HepG2 (cell line): ENCODE measurements at regions not wholly inside any gene's neighbourhood (a gene's known extent, or its start where the extent isn't known, plus 50 kb on each side); places are given as distances from the start of the nearest gene placed in this dataset.

Source experiments
- BCL3 ChIP-seq: sonication (generic); formaldehyde crosslinking; IDR thresholded peaks from 2 replicates; pipeline ENCODE4 v1.5.1; 2020; ENCODE audit warnings: mild to moderate bottlenecking, missing genetic modification reagents, moderate library complexity
- FOXP1 ChIP-seq, 2 experiments: fragments of 450-650 bp in 1 of 2; IDR thresholded peaks; 2 replicates each; pipeline ENCODE4 v1.6.1; 2017 to 2018; ENCODE audit warnings: antibody characterized with exemption in 1 of 2
- ISX ChIP-seq: sonication (generic); formaldehyde crosslinking; conservative IDR thresholded peaks from 2 replicates; pipeline ENCODE4 v1.5.0; 2020; ENCODE audit warnings: missing genetic modification reagents
- NFATC3 ChIP-seq: sonication (generic); formaldehyde crosslinking; IDR thresholded peaks from 2 replicates; pipeline ENCODE4 v1.5.1; 2020; ENCODE audit warnings: mild to moderate bottlenecking, missing genetic modification reagents
- NFIC ChIP-seq: IDR thresholded peaks from 2 replicates; pipeline ENCODE4 v1.6.1; 2012; ENCODE audit warnings: mild to moderate bottlenecking, low read length, inconsistent platforms
- POLR2A ChIP-seq, 2 experiments: IDR thresholded peaks; 2 replicates each; pipeline ENCODE4 v1.6.1; 2011; ENCODE audit warnings: low read depth in 2 of 2, low read length in 2 of 2, mild to moderate bottlenecking in 1 of 2, moderate library complexity in 1 of 2; ENCODE audit not compliant: insufficient read depth in 1 of 2
- SMAD3 ChIP-seq: sonication (generic); formaldehyde crosslinking; IDR thresholded peaks from 2 replicates; pipeline ENCODE4 v1.4.0; 2020; ENCODE audit warnings: missing genetic modification reagents
- ZBTB1 ChIP-seq: sonication (generic); formaldehyde crosslinking; IDR thresholded peaks from 2 replicates; pipeline ENCODE4 v1.4.0; 2020; ENCODE audit warnings: missing genetic modification reagents, borderline replicate concordance
- ZNF274 ChIP-seq: sonication (generic); formaldehyde crosslinking; IDR thresholded peaks from 2 replicates; pipeline ENCODE4 v1.5.1; 2020; ENCODE audit warnings: mild to moderate bottlenecking, missing genetic modification reagents
- ZNF678 ChIP-seq: sonication (generic); formaldehyde crosslinking; IDR thresholded peaks from 2 replicates; pipeline ENCODE4 v1.4.0; 2020; ENCODE audit warnings: mild to moderate bottlenecking, missing genetic modification reagents
- TF ChIP-seq, protein P1 (sequence below): sonication (generic); formaldehyde crosslinking; IDR thresholded peaks from 2 replicates; pipeline ENCODE4 v1.5.0; 2020; ENCODE audit warnings: mild to moderate bottlenecking, missing genetic modification reagents, moderate library complexity
- TF ChIP-seq, protein P2 (sequence below): sonication (generic); formaldehyde crosslinking; IDR thresholded peaks from 2 replicates; pipeline ENCODE4 v1.8.1; 2023; ENCODE audit warnings: missing genetic modification reagents, inconsistent platforms, borderline replicate concordance
- TF ChIP-seq, protein P3 (sequence below): sonication (generic); formaldehyde crosslinking; IDR thresholded peaks from 2 replicates; pipeline ENCODE4 v1.4.0; 2020; ENCODE audit warnings: missing genetic modification reagents, borderline replicate concordance

DNA sequence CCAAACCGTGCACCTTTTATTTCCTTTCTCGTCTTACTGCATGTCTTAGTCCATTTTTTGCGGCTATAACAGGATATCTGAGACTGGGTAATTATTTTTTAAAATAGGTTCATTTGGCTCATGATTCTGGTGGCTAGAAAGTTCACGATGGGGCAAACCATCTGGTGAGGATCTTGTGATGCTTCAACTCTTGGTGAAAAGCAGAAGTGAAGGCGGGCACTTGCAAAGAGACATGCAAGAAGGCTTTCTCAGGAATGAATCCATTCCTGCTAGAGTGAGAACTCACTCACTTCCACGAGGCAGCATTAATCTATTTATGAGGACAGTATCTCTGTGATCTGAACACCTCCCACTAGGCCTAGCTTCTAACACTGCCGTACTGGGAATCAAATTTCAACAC, 327.1 kb upstream of the RBMS1 start:
- TF ChIP-seq NFIC: no peak
- no peak for TF ChIP-seq ZBTB1 (CRISPR knock-in tag)
- TF ChIP-seq BCL3 (CRISPR knock-in tag): no peak
- TF ChIP-seq ZNF274 (CRISPR knock-in tag): no peak
- no peak for TF ChIP-seq POLR2A (IDR thresholded peaks at IDR 0.05; ENCODE audit: insufficient read depth in 1 of 2, low read depth in 2 of 2, low read length in 2 of 2)
- TF ChIP-seq, protein P1, sequence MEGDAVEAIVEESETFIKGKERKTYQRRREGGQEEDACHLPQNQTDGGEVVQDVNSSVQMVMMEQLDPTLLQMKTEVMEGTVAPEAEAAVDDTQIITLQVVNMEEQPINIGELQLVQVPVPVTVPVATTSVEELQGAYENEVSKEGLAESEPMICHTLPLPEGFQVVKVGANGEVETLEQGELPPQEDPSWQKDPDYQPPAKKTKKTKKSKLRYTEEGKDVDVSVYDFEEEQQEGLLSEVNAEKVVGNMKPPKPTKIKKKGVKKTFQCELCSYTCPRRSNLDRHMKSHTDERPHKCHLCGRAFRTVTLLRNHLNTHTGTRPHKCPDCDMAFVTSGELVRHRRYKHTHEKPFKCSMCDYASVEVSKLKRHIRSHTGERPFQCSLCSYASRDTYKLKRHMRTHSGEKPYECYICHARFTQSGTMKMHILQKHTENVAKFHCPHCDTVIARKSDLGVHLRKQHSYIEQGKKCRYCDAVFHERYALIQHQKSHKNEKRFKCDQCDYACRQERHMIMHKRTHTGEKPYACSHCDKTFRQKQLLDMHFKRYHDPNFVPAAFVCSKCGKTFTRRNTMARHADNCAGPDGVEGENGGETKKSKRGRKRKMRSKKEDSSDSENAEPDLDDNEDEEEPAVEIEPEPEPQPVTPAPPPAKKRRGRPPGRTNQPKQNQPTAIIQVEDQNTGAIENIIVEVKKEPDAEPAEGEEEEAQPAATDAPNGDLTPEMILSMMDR (CRISPR knock-in tag): no peak
- TF ChIP-seq SMAD3 (CRISPR knock-in tag): no peak
- no peak for TF ChIP-seq FOXP1 (IDR thresholded peaks at IDR 0.05)
- no peak for TF ChIP-seq FOXP1 (CRISPR knock-in tag; IDR thresholded peaks at IDR 0.05)
- TF ChIP-seq, protein P2, sequence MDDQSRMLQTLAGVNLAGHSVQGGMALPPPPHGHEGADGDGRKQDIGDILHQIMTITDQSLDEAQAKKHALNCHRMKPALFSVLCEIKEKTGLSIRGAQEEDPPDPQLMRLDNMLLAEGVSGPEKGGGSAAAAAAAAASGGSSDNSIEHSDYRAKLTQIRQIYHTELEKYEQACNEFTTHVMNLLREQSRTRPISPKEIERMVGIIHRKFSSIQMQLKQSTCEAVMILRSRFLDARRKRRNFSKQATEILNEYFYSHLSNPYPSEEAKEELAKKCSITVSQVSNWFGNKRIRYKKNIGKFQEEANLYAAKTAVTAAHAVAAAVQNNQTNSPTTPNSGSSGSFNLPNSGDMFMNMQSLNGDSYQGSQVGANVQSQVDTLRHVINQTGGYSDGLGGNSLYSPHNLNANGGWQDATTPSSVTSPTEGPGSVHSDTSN (CRISPR knock-in tag): no peak
- no peak for TF ChIP-seq ISX (CRISPR knock-in tag)
- TF ChIP-seq NFATC3 (CRISPR knock-in tag): no peak
- TF ChIP-seq, protein P3, sequence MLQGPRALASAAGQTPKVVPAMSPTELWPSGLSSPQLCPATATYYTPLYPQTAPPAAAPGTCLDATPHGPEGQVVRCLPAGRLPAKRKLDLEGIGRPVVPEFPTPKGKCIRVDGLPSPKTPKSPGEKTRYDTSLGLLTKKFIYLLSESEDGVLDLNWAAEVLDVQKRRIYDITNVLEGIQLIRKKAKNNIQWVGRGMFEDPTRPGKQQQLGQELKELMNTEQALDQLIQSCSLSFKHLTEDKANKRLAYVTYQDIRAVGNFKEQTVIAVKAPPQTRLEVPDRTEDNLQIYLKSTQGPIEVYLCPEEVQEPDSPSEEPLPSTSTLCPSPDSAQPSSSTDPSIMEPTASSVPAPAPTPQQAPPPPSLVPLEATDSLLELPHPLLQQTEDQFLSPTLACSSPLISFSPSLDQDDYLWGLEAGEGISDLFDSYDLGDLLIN (CRISPR knock-in tag): no peak
- TF ChIP-seq ZNF678 (CRISPR knock-in tag): no peak
